ENCODE measurements at regions not wholly inside any gene's neighbourhood (a gene's known extent, or its start where the extent isn't known, plus 50 kb on each side); places are given as distances from the start of the nearest gene placed in this dataset.

GRCh38 chr9:88892724-88893123 lies 98.5 kb upstream of the S1PR3 start:
- no peaks in the 10 kb centered on the region for H3K9me2 ChIP-seq (replicated peaks; ENCODE audit: insufficient read depth, low read length)
- H2AFZ ChIP-seq (ENCODE audit: low read length): no peak overlapping the region
- H3K9ac ChIP-seq (ENCODE audit: low read length): no peak overlapping the region
- no peaks in the 10 kb centered on the region for H3K9me3 ChIP-seq (replicated peaks; ENCODE audit: insufficient read depth, low read length)
- no peaks in the 10 kb centered on the region for H3K27me3 ChIP-seq (replicated peaks; ENCODE audit: insufficient read depth, low read length)
- no peak for TF ChIP-seq EZH2 (optimal IDR thresholded peaks at IDR 0.05; ENCODE audit: low read depth, low read length)
- no peak for TF ChIP-seq EZH2phosphoT487 (IDR thresholded peaks at IDR 0.05; ENCODE audit: low read length)
- no peak for TF ChIP-seq CTCF (IDR thresholded peaks at IDR 0.05; ENCODE audit: low read length)
- H3K4me3 ChIP-seq (ENCODE audit: low read length): no peak overlapping the region
- H3K36me3 ChIP-seq (replicated peaks; ENCODE audit: insufficient read depth, low read length): no peaks in the 10 kb centered on the region
- H3K4me2 ChIP-seq (ENCODE audit: low read depth, low read length): no peak overlapping the region
- no peaks in the 10 kb centered on the region for H3K4me1 ChIP-seq (ENCODE audit: low read length)
- no peak overlapping the region for H3K27ac ChIP-seq (ENCODE audit: low read length)
- no peak for DNase-seq
- no peaks in the 10 kb centered on the region for H4K20me1 ChIP-seq (ENCODE audit: insufficient read depth, low read length)
- H3F3A ChIP-seq (ENCODE audit: insufficient read depth, low read length): no peaks in the 10 kb centered on the region
- H3K79me2 ChIP-seq (ENCODE audit: low read length): no peaks in the 10 kb centered on the region

GRCh38 chr9:88897081-88897480 lies 94.2 kb upstream of the S1PR3 start:
- H3K9ac ChIP-seq (ENCODE audit: low read length): no peak overlapping the region

GRCh38 chr9:88898039-88898720 lies 93.1 kb upstream of the S1PR3 start:
- TF ChIP-seq EZH2phosphoT487 (IDR thresholded peaks at IDR 0.05; ENCODE audit: low read length): no peak
- no peak for TF ChIP-seq CTCF (IDR thresholded peaks at IDR 0.05; ENCODE audit: low read length)
- no peak for TF ChIP-seq EZH2 (optimal IDR thresholded peaks at IDR 0.05; ENCODE audit: low read depth, low read length)
- no peak for DNase-seq
- H3K27ac ChIP-seq (ENCODE audit: low read length): no peak overlapping the region
- no peak overlapping the region for H3K4me2 ChIP-seq (ENCODE audit: low read depth, low read length)
- H2AFZ ChIP-seq (ENCODE audit: low read length): no peak overlapping the region
- H3K4me3 ChIP-seq (ENCODE audit: low read length): no peak overlapping the region
- no peak overlapping the region for H3K9ac ChIP-seq (ENCODE audit: low read length)
- no peaks in the 10 kb centered on the region for H3K4me1 ChIP-seq (ENCODE audit: low read length)
- H3K36me3 ChIP-seq (replicated peaks; ENCODE audit: insufficient read depth, low read length): no peaks in the 10 kb centered on the region
- no peaks in the 10 kb centered on the region for H3K27me3 ChIP-seq (replicated peaks; ENCODE audit: insufficient read depth, low read length)
- H3K9me3 ChIP-seq (replicated peaks; ENCODE audit: insufficient read depth, low read length): no peaks in the 10 kb centered on the region
- H3K9me2 ChIP-seq (replicated peaks; ENCODE audit: insufficient read depth, low read length): no peaks in the 10 kb centered on the region
- no peaks in the 10 kb centered on the region for H3K79me2 ChIP-seq (ENCODE audit: low read length)
- H3F3A ChIP-seq (ENCODE audit: insufficient read depth, low read length): no peaks in the 10 kb centered on the region
- H4K20me1 ChIP-seq (ENCODE audit: insufficient read depth, low read length): no peaks in the 10 kb centered on the region

More at GRCh38 chr9:88897081-88897480, 94.2 kb upstream of the S1PR3 start:
- Histone ChIP-seq H3K36me3 (replicated peaks; ENCODE audit: insufficient read depth, low read length) (no peaks in the 10 kb centered on the region), H3K4me3 (ENCODE audit: low read length) (no peak overlapping the region), H3K27ac (ENCODE audit: low read length) (no peak overlapping the region), H3K79me2 (ENCODE audit: low read length) (no peaks in the 10 kb centered on the region), H3K9me3 (replicated peaks; ENCODE audit: insufficient read depth, low read length) (no peaks in the 10 kb centered on the region), H3K27me3 (replicated peaks; ENCODE audit: insufficient read depth, low read length) (no peaks in the 10 kb centered on the region), H3K4me2 (ENCODE audit: low read depth, low read length) (no peak overlapping the region), H3F3A (ENCODE audit: insufficient read depth, low read length) (no peaks in the 10 kb centered on the region), H3K9me2 (replicated peaks; ENCODE audit: insufficient read depth, low read length) (no peaks in the 10 kb centered on the region), H4K20me1 (ENCODE audit: insufficient read depth, low read length) (no peaks in the 10 kb centered on the region), H2AFZ (ENCODE audit: low read length) (no peak overlapping the region), H3K4me1 (ENCODE audit: low read length) (no peaks in the 10 kb centered on the region)
- DNase-seq: no peak
- TF ChIP-seq EZH2phosphoT487 (IDR thresholded peaks at IDR 0.05; ENCODE audit: low read length) (no peak), CTCF (IDR thresholded peaks at IDR 0.05; ENCODE audit: low read length) (no peak), EZH2 (optimal IDR thresholded peaks at IDR 0.05; ENCODE audit: low read depth, low read length) (no peak)
